B cell (primary cell): ENCODE measurements at regions not wholly inside any gene's neighbourhood (a gene's known extent, or its start where the extent isn't known, plus 50 kb on each side); places are given as distances from the start of the nearest gene placed in this dataset.

Experiments used
- ATAC-seq: fragments of 200-7000 bp; cut with Tn5 transposase; one replicate; pipeline ENCODE4 v1.10.0; 2021; ENCODE audit warnings: low read depth, mild to moderate bottlenecking, moderate number of reproducible peaks, moderate library complexity
- CTCF ChIA-PET: fragments of 350-600 bp; sonication (Branson Sonifier 250); formaldehyde crosslinking; loops from one replicate; lab custom pipeline; 2021; ENCODE audit warnings: antibody characterized with exemption, inconsistent platforms; lab: Charles Lee
- POLR2A ChIA-PET: fragments of 350-600 bp; sonication (Branson Sonifier 250); formaldehyde crosslinking; loops from one replicate; lab custom pipeline; 2021; ENCODE audit warnings: antibody characterized with exemption; lab: Charles Lee
- DNase-seq: peaks from one replicate; pipeline ENCODE4 v3.0.0; 2013
- H2AFZ ChIP-seq: 2 replicates; pipeline ENCODE4 v1.6.1; 2012; ENCODE audit warnings: mild to moderate bottlenecking, low read depth, low read length; ENCODE audit not compliant: insufficient read depth, poor library complexity, severe bottlenecking
- H3K27ac ChIP-seq, 2 donors: 1 replicate in 1 of 2; 2 replicates in 1 of 2; pipeline ENCODE4 v1.5.1; 2012 to 2013; ENCODE audit warnings: low read length in 2 of 2, mild to moderate bottlenecking in 2 of 2, moderate library complexity in 1 of 2
- H3K27me3 ChIP-seq, 4 experiments: fragments of 200-600 bp in 1 of 4; sonication (generic) in 1 of 4; replicated peaks in 1 of 4; 1 replicate in 2 of 4; 2 replicates in 2 of 4; pipeline versions ENCODE4 v1.6.1 to v1.7.0; 2013 to 2016; ENCODE audit warnings: low read length in 3 of 4, mild to moderate bottlenecking in 2 of 4, mixed read lengths in 1 of 4, moderate library complexity in 1 of 4; ENCODE audit not compliant: insufficient read depth in 4 of 4, control insufficient read depth in 3 of 4; ENCODE audit errors: control extremely low read depth in 1 of 4
- H3K36me3 ChIP-seq, 2 experiments: replicated peaks in 1 of 2; 1 replicate in 1 of 2; 2 replicates in 1 of 2; pipeline versions ENCODE4 v1.6.1 to v1.7.1; 2013; ENCODE audit warnings: low read length in 1 of 2; ENCODE audit not compliant: insufficient read depth in 2 of 2, control insufficient read depth in 1 of 2; ENCODE audit errors: control extremely low read depth in 1 of 2, extremely low read depth in 1 of 2
- H3K4me1 ChIP-seq, 2 donors: fragments of 200-600 bp in 1 of 2; sonication (generic) in 1 of 2; 1 replicate in 1 of 2; 2 replicates in 1 of 2; pipeline versions ENCODE4 v1.5.1 to v1.6.1; 2013 to 2017; ENCODE audit warnings: low read length in 2 of 2; ENCODE audit not compliant: control insufficient read depth in 2 of 2, insufficient read depth in 2 of 2
- H3K4me2 ChIP-seq: replicated peaks from 2 replicates; pipeline ENCODE3; 2012; ENCODE audit warnings: mild to moderate bottlenecking, low read depth, low read length; ENCODE audit not compliant: poor library complexity, severe bottlenecking
- H3K4me3 ChIP-seq, 5 experiments: fragments of 200-600 bp in 1 of 5; sonication (generic) in 1 of 5; 1 replicate in 3 of 5; 2 replicates in 2 of 5; pipeline versions ENCODE4 v1.5.1 to v1.7.0; 2011 to 2016; ENCODE audit warnings: low read length in 4 of 5, mild to moderate bottlenecking in 4 of 5, low read depth in 2 of 5, control low read depth in 1 of 5, moderate library complexity in 1 of 5; ENCODE audit not compliant: insufficient read depth in 1 of 5; ENCODE audit errors: control extremely low read depth in 1 of 5, extremely low read depth in 1 of 5
- H3K79me2 ChIP-seq: fragments of 200-600 bp; sonication (generic); one replicate; pipeline ENCODE4 v1.6.0; 2016; ENCODE audit warnings: low read length; ENCODE audit not compliant: control insufficient read depth, insufficient read depth
- H3K9ac ChIP-seq: fragments of 200-600 bp; sonication (generic); 2 replicates; pipeline ENCODE4 v1.6.1; 2017; ENCODE audit warnings: mild to moderate bottlenecking, low read length, moderate library complexity
- H3K9me3 ChIP-seq, 3 donors: one replicate each; pipeline versions ENCODE4 v1.6.1 to v1.7.1; 2013; ENCODE audit warnings: low read length in 2 of 3; ENCODE audit not compliant: control insufficient read depth in 2 of 3, insufficient read depth in 1 of 3; ENCODE audit errors: control extremely low read depth in 1 of 3
- H4K20me1 ChIP-seq: 2 replicates; pipeline ENCODE4 v1.6.0; 2012; ENCODE audit warnings: mild to moderate bottlenecking, low read length; ENCODE audit not compliant: insufficient read depth, control insufficient read depth, poor library complexity, severe bottlenecking
- H3K27ac Mint-ChIP-seq: one replicate; pipeline ENCODE4 v1.8.0; 2021; ENCODE audit warnings: mixed read lengths
- H3K27me3 Mint-ChIP-seq: one replicate; pipeline ENCODE4 v1.8.0; 2021; ENCODE audit warnings: mixed read lengths
- H3K4me1 Mint-ChIP-seq: one replicate; pipeline ENCODE4 v1.8.0; 2021; ENCODE audit warnings: mixed read lengths
- H3K4me3 Mint-ChIP-seq: one replicate; pipeline ENCODE4 v1.8.0; 2021; ENCODE audit warnings: mixed read lengths
- H3K9me3 Mint-ChIP-seq: one replicate; pipeline ENCODE4 v1.8.0; 2022; ENCODE audit warnings: mixed read lengths; ENCODE audit not compliant: insufficient read depth
- EZH2 ChIP-seq: IDR thresholded peaks from 2 replicates; pipeline ENCODE4 v1.6.1; 2012; ENCODE audit warnings: borderline replicate concordance, low read depth, mild to moderate bottlenecking, moderate library complexity, low read length; ENCODE audit not compliant: insufficient read depth, poor library complexity, severe bottlenecking
- WGBS: methylation state at CpG from one replicate; pipeline ENCODE4 v1.1.5; 2013; ENCODE audit warnings: missing lambda C conversion rate; ENCODE audit not compliant: insufficient coverage; 5-methylcytosine and 5-hydroxymethylcytosine counted together
- intact Hi-C: fragments of 100-400 bp; cut with micrococcal nuclease; formaldehyde crosslinking; loops from one replicate; pipeline ENCODE4 v1.10.0; 2022
- TF ChIP-seq, protein P1 (sequence below): fragments of 200-600 bp; IDR thresholded peaks from one replicate; pipeline ENCODE4 v1.8.0; 2022; ENCODE audit warnings: antibody characterized with exemption, mild to moderate bottlenecking

DNA sequence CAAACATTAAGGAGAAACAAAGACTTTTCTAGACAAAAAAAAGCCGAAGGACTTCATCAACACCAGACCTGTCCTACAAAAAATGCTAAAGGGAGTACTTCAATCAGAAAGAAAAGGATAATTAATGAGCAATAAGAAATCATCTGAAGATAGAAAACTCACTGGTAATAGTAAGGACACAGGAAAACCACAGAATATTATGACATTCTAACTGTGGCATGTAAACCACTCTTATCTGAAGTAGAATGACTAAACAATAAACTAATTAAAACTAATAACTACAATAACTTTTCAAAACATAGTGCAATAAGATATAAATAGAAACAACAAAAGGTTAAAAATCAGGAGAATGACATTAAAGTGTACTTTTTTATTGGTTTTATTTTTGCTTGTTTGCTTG, 584.5 kb upstream of the CCDC54 start:
- intact Hi-C loops, result no loop called here
- H3K4me3 Mint-ChIP-seq, result no peak overlapping the region

DNA sequence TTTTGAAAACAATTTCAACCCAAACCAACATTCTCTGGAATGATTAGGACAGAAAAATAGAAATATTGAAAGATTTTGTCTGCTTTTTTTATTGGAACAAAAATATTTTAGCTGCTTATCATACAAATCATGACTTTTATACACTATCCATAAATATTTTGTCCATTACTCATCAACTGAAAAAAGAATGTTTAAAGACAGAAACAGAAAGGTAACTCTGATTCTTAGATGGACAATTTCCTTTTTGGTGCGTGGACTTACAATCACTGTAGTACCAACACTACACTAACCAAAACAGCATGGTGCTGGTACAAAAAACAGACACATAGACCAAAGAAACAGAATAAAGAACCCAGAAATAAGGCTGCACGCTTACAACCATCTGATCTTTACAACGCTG, 582.8 kb upstream of the CCDC54 start:
- no peak overlapping the region for H3K4me3 Mint-ChIP-seq
- Histone ChIP-seq H4K20me1 (no peaks in the 10 kb centered on the region), H3K9ac (no peak overlapping the region), H2AFZ (no peak overlapping the region), H3K27me3 (no peaks in the 10 kb centered on the region), H3K9me3 (peaks cover 0 to 1% (median 0%) of the 10 kb centered on the region in 3 donors), H3K79me2 (no peaks in the 10 kb centered on the region), H3K36me3 (no peaks in the 10 kb centered on the region), H3K4me3 (no peak overlapping the region), H3K27ac (no peak overlapping the region), H3K4me1 (no peaks in the 10 kb centered on the region), H3K4me2 (no peak overlapping the region)
- ChIA-PET CTCF (no interaction called here), POLR2A (no interaction called here)
- no peak for TF ChIP-seq EZH2
- TF ChIP-seq, protein P1, sequence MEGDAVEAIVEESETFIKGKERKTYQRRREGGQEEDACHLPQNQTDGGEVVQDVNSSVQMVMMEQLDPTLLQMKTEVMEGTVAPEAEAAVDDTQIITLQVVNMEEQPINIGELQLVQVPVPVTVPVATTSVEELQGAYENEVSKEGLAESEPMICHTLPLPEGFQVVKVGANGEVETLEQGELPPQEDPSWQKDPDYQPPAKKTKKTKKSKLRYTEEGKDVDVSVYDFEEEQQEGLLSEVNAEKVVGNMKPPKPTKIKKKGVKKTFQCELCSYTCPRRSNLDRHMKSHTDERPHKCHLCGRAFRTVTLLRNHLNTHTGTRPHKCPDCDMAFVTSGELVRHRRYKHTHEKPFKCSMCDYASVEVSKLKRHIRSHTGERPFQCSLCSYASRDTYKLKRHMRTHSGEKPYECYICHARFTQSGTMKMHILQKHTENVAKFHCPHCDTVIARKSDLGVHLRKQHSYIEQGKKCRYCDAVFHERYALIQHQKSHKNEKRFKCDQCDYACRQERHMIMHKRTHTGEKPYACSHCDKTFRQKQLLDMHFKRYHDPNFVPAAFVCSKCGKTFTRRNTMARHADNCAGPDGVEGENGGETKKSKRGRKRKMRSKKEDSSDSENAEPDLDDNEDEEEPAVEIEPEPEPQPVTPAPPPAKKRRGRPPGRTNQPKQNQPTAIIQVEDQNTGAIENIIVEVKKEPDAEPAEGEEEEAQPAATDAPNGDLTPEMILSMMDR, result no peak
- H3K27me3 Mint-ChIP-seq, result no peaks in the 10 kb centered on the region
- H3K27ac Mint-ChIP-seq, result no peak overlapping the region
- WGBS, result 94% methylated on average over 3 of the region's 3 CpGs
- H3K4me1 Mint-ChIP-seq, result no peaks in the 10 kb centered on the region
- DNase-seq (no peak), ATAC-seq (no peak)
- intact Hi-C loops, result no loop called here
- no peaks in the 10 kb centered on the region for H3K9me3 Mint-ChIP-seq

More for the DNA sequence above, 584.5 kb upstream of the CCDC54 start:
- H3K36me3 ChIP-seq, result no peaks in the 10 kb centered on the region
- H2AFZ ChIP-seq, result no peak overlapping the region
- no CpG with 5 or more reads among the region's 1 CpG for WGBS
- no peak overlapping the region for H3K4me2 ChIP-seq
- ChIA-PET POLR2A (no interaction called here), CTCF (no interaction called here)
- no peaks in the 10 kb centered on the region for H3K4me1 ChIP-seq
- H4K20me1 ChIP-seq, result no peaks in the 10 kb centered on the region
- H3K27ac ChIP-seq, result no peak overlapping the region
- DNase-seq (no peak), ATAC-seq (no peak)
- no peak overlapping the region for H3K4me3 ChIP-seq
- H3K9ac ChIP-seq, result no peak overlapping the region
- H3K79me2 ChIP-seq, result no peaks in the 10 kb centered on the region
- no peak overlapping the region for H3K27ac Mint-ChIP-seq
- H3K27me3 Mint-ChIP-seq, result no peaks in the 10 kb centered on the region
- TF ChIP-seq EZH2, result no peak
- TF ChIP-seq, protein P1, result no peak
- peaks cover 0 to 1% (median 0%) of the 10 kb centered on the region in 3 donors for H3K9me3 ChIP-seq
- no peaks in the 10 kb centered on the region for H3K27me3 ChIP-seq
- no peaks in the 10 kb centered on the region for H3K9me3 Mint-ChIP-seq
- no peaks in the 10 kb centered on the region for H3K4me1 Mint-ChIP-seq
